ENCODE measurements at regions not wholly inside any gene's neighbourhood (a gene's known extent, or its start where the extent isn't known, plus 50 kb on each side); places are given as distances from the start of the nearest gene placed in this dataset.

GRCh38 chr11:115758011-115758410 is 253.8 kb upstream of the CADM1 start:
- Histone ChIP-seq H3K27ac (ENCODE audit: low read depth, low read length) (no peak overlapping the region), H3K27me3 (ENCODE audit: control insufficient read depth in 5 of 5, insufficient read depth in 4 of 5, low read length in 5 of 5) (peaks cover 9 to 22% (median 15%) of the 10 kb centered on the region in 5 donors), H3K4me3 (ENCODE audit: low read depth in 1 of 5, low read length in 5 of 5) (no peak overlapping the region), H3K9me3 (ENCODE audit: control insufficient read depth in 5 of 5, low read length in 5 of 5) (no peaks in the 10 kb centered on the region), H3K36me3 (ENCODE audit: control insufficient read depth in 5 of 5, insufficient read depth in 5 of 5, low read length in 5 of 5) (no peaks in the 10 kb centered on the region), H3K9ac (ENCODE audit: low read length in 5 of 5) (no peak overlapping the region), H3K4me1 (ENCODE audit: control insufficient read depth in 5 of 5, insufficient read depth in 5 of 5, low read length in 5 of 5) (peaks cover 0 to 15% (median 12%) of the 10 kb centered on the region in 5 donors)

- H3K4me3 ChIP-seq (ENCODE audit: low read depth in 1 of 5, low read length in 5 of 5): no peak overlapping the region
- no peaks in the 10 kb centered on the region for H3K36me3 ChIP-seq (ENCODE audit: control insufficient read depth in 5 of 5, insufficient read depth in 5 of 5, low read length in 5 of 5)
- no peak overlapping the region for H3K9ac ChIP-seq (ENCODE audit: low read length in 5 of 5)
- H3K9me3 ChIP-seq (ENCODE audit: control insufficient read depth in 5 of 5, low read length in 5 of 5): no peaks in the 10 kb centered on the region
- H3K4me1 ChIP-seq (ENCODE audit: control insufficient read depth in 5 of 5, insufficient read depth in 5 of 5, low read length in 5 of 5): peaks cover 0 to 4% (median 0%) of the 10 kb centered on the region in 5 donors
- H3K27ac ChIP-seq (ENCODE audit: low read depth, low read length): no peak overlapping the region
- H3K27me3 ChIP-seq (ENCODE audit: control insufficient read depth in 5 of 5, insufficient read depth in 4 of 5, low read length in 5 of 5): peaks cover 0 to 9% (median 6%) of the 10 kb centered on the region in 5 donors
These were observed 247.2 kb upstream of the CADM1 start for GRCh38 chr11:115751243-115752015.

GRCh38 chr11:115745610-115746512 is 241.6 kb upstream of the CADM1 start:
- Histone ChIP-seq H3K9me3 (ENCODE audit: control insufficient read depth in 5 of 5, low read length in 5 of 5) (no peaks in the 10 kb centered on the region), H3K27me3 (ENCODE audit: control insufficient read depth in 5 of 5, insufficient read depth in 4 of 5, low read length in 5 of 5) (peaks cover 4 to 11% (median 7%) of the 10 kb centered on the region in 5 donors), H3K27ac (ENCODE audit: low read depth, low read length) (no peak overlapping the region), H3K4me3 (ENCODE audit: low read depth in 1 of 5, low read length in 5 of 5) (no peak overlapping the region), H3K9ac (ENCODE audit: low read length in 5 of 5) (no peak overlapping the region), H3K4me1 (ENCODE audit: control insufficient read depth in 5 of 5, insufficient read depth in 5 of 5, low read length in 5 of 5) (peaks cover 0 to 13% (median 4%) of the 10 kb centered on the region in 5 donors), H3K36me3 (ENCODE audit: control insufficient read depth in 5 of 5, insufficient read depth in 5 of 5, low read length in 5 of 5) (no peaks in the 10 kb centered on the region)

DNA sequence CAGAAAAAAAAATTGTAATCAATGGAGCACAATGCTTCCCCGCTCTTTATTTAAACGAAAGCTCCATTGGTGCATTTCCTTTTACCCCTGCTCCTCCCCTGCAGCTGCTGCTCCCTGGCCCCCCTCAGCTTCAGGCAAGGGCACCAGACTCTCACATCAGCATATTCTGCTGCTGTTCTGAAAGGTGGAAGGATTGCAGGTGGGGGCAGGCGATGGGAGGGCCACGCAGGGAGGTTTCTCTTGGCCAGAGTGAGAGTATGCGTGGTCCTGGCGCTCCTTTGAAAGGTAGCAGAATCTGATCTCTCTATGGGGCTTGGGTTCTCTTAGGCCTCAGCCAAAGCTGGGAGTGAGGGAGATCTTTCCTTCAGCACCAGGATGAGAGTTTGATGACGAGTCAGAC is 240.9 kb upstream of the CADM1 start:
- H3K9ac ChIP-seq (ENCODE audit: low read length in 5 of 5): no peak overlapping the region
- H3K9me3 ChIP-seq (ENCODE audit: control insufficient read depth in 5 of 5, low read length in 5 of 5): no peaks in the 10 kb centered on the region
- H3K4me3 ChIP-seq (ENCODE audit: low read depth in 1 of 5, low read length in 5 of 5): no peak overlapping the region
- no peak overlapping the region for H3K27ac ChIP-seq (ENCODE audit: low read depth, low read length)
- H3K36me3 ChIP-seq (ENCODE audit: control insufficient read depth in 5 of 5, insufficient read depth in 5 of 5, low read length in 5 of 5): no peaks in the 10 kb centered on the region
- H3K4me1 ChIP-seq (ENCODE audit: control insufficient read depth in 5 of 5, insufficient read depth in 5 of 5, low read length in 5 of 5): peaks cover 0 to 13% (median 4%) of the 10 kb centered on the region in 5 donors
- H3K27me3 ChIP-seq (ENCODE audit: control insufficient read depth in 5 of 5, insufficient read depth in 4 of 5, low read length in 5 of 5): peaks cover 3 to 11% (median 7%) of the 10 kb centered on the region in 5 donors

GRCh38 chr11:115743719-115744118 is 239.5 kb upstream of the CADM1 start:
- no peak overlapping the region for H3K27ac ChIP-seq (ENCODE audit: low read depth, low read length)
- peaks cover 0 to 13% (median 4%) of the 10 kb centered on the region in 5 donors for H3K4me1 ChIP-seq (ENCODE audit: control insufficient read depth in 5 of 5, insufficient read depth in 5 of 5, low read length in 5 of 5)
- H3K4me3 ChIP-seq (ENCODE audit: low read depth in 1 of 5, low read length in 5 of 5): no peak overlapping the region
- no peaks in the 10 kb centered on the region for H3K9me3 ChIP-seq (ENCODE audit: control insufficient read depth in 5 of 5, low read length in 5 of 5)
- no peak overlapping the region for H3K9ac ChIP-seq (ENCODE audit: low read length in 5 of 5)
- peaks cover 3 to 11% (median 5%) of the 10 kb centered on the region in 5 donors for H3K27me3 ChIP-seq (ENCODE audit: control insufficient read depth in 5 of 5, insufficient read depth in 4 of 5, low read length in 5 of 5)
- H3K36me3 ChIP-seq (ENCODE audit: control insufficient read depth in 5 of 5, insufficient read depth in 5 of 5, low read length in 5 of 5): no peaks in the 10 kb centered on the region

GRCh38 chr11:115741376-115742107 is 237.3 kb upstream of the CADM1 start:
- no peak overlapping the region for H3K9ac ChIP-seq (ENCODE audit: low read length in 5 of 5)
- H3K36me3 ChIP-seq (ENCODE audit: control insufficient read depth in 5 of 5, insufficient read depth in 5 of 5, low read length in 5 of 5): no peaks in the 10 kb centered on the region
- H3K4me3 ChIP-seq (ENCODE audit: low read depth in 1 of 5, low read length in 5 of 5): no peak overlapping the region
- H3K9me3 ChIP-seq (ENCODE audit: control insufficient read depth in 5 of 5, low read length in 5 of 5): no peaks in the 10 kb centered on the region
- peaks cover 0 to 9% (median 4%) of the 10 kb centered on the region in 5 donors for H3K4me1 ChIP-seq (ENCODE audit: control insufficient read depth in 5 of 5, insufficient read depth in 5 of 5, low read length in 5 of 5)
- H3K27me3 ChIP-seq (ENCODE audit: control insufficient read depth in 5 of 5, insufficient read depth in 4 of 5, low read length in 5 of 5): peaks cover 0 to 11% (median 5%) of the 10 kb centered on the region in 5 donors
- H3K27ac ChIP-seq (ENCODE audit: low read depth, low read length): no peak overlapping the region

DNA sequence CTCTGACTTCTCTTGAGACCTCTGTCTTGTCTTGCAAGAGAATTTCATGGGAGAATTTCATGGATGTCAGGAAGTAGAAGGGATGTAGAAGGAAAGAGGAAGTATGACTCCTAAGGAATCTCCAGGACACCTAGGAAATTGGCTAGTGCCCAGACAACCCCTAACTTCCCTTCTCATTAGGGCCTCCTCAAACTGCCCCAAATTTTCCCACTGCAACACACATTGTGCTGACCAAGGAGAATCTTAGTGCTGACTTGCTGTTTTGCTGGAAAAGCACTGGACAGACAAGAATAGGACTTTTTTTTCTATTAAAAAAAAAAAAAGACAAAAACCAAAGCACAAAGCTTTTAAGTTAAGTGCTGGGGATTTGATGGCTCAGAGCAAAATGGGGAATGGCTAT is 236.1 kb upstream of the CADM1 start:
- Histone ChIP-seq H3K27me3 (ENCODE audit: control insufficient read depth in 5 of 5, insufficient read depth in 4 of 5, low read length in 5 of 5) (peaks cover 0 to 10% (median 5%) of the 10 kb centered on the region in 5 donors), H3K4me1 (ENCODE audit: control insufficient read depth in 5 of 5, insufficient read depth in 5 of 5, low read length in 5 of 5) (peaks cover 0 to 1% (median 0%) of the 10 kb centered on the region in 5 donors), H3K27ac (ENCODE audit: low read depth, low read length) (no peak overlapping the region), H3K9me3 (ENCODE audit: control insufficient read depth in 5 of 5, low read length in 5 of 5) (no peaks in the 10 kb centered on the region), H3K4me3 (ENCODE audit: low read depth in 1 of 5, low read length in 5 of 5) (no peak overlapping the region), H3K9ac (ENCODE audit: low read length in 5 of 5) (no peak overlapping the region), H3K36me3 (ENCODE audit: control insufficient read depth in 5 of 5, insufficient read depth in 5 of 5, low read length in 5 of 5) (no peaks in the 10 kb centered on the region)

- Histone ChIP-seq H3K9me3 (ENCODE audit: control insufficient read depth in 5 of 5, low read length in 5 of 5) (no peaks in the 10 kb centered on the region), H3K27ac (ENCODE audit: low read depth, low read length) (no peak overlapping the region), H3K36me3 (ENCODE audit: control insufficient read depth in 5 of 5, insufficient read depth in 5 of 5, low read length in 5 of 5) (no peaks in the 10 kb centered on the region), H3K27me3 (ENCODE audit: control insufficient read depth in 5 of 5, insufficient read depth in 4 of 5, low read length in 5 of 5) (peaks cover 0 to 9% (median 5%) of the 10 kb centered on the region in 5 donors), H3K9ac (ENCODE audit: low read length in 5 of 5) (no peak overlapping the region), H3K4me3 (ENCODE audit: low read depth in 1 of 5, low read length in 5 of 5) (no peak overlapping the region), H3K4me1 (ENCODE audit: control insufficient read depth in 5 of 5, insufficient read depth in 5 of 5, low read length in 5 of 5) (no peaks in the 10 kb centered on the region)
These were observed 235.7 kb upstream of the CADM1 start for GRCh38 chr11:115739878-115740277.

DNA sequence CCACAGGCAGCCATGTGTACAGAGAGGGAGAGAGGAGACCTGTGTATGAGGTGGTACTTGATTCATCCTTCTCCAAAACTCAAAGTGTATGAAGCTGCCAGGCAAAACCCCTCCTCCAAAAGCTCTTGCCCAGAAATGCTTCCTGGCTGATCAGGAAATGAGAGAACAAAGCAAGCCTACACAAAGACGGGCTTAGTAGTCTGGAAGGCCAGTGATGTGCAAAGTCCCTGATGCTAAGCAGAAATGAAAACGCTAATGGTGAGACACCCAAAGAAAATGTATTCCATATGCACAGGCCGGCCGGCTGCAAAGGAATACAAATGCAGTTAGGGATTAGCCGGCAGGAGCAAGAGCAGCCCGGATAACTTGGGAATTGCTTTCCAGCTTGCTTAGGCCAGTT is 234.9 kb upstream of the CADM1 start:
- Histone ChIP-seq H3K4me3 (ENCODE audit: low read depth in 1 of 5, low read length in 5 of 5) (no peak overlapping the region), H3K4me1 (ENCODE audit: control insufficient read depth in 5 of 5, insufficient read depth in 5 of 5, low read length in 5 of 5) (no peaks in the 10 kb centered on the region), H3K27ac (ENCODE audit: low read depth, low read length) (no peak overlapping the region), H3K27me3 (ENCODE audit: control insufficient read depth in 5 of 5, insufficient read depth in 4 of 5, low read length in 5 of 5) (peaks cover 0 to 9% (median 5%) of the 10 kb centered on the region in 5 donors), H3K36me3 (ENCODE audit: control insufficient read depth in 5 of 5, insufficient read depth in 5 of 5, low read length in 5 of 5) (no peaks in the 10 kb centered on the region), H3K9me3 (ENCODE audit: control insufficient read depth in 5 of 5, low read length in 5 of 5) (no peaks in the 10 kb centered on the region), H3K9ac (ENCODE audit: low read length in 5 of 5) (no peak overlapping the region)
